SK-N-SH treated with all-trans-retinoic acid at 6 μM for 48 hours (cell line): ENCODE measurements at regions not wholly inside any gene's neighbourhood (a gene's known extent, or its start where the extent isn't known, plus 50 kb on each side); places are given as distances from the start of the nearest gene placed in this dataset.
A peak's percentile ranks its signal among the peaks of the same experiment; 100 is the strongest.

Experiments
- ATAC-seq: fragments of 200-7000 bp; cut with Tn5 transposase; 3 replicates; pipeline ENCODE4 v1.9.1; 2020; ENCODE audit warnings: mild to moderate bottlenecking, moderate library complexity
- ARNTL ChIP-seq: fragments of 450-650 bp; formaldehyde crosslinking; IDR thresholded peaks from 2 replicates; pipeline ENCODE4 v1.5.0; 2020; ENCODE audit warnings: low read depth, mild to moderate bottlenecking, moderate library complexity, borderline replicate concordance
- BACH2 ChIP-seq: fragments of 250-450 bp; sonication (Bioruptor Pico); IDR thresholded peaks from 2 replicates; pipeline ENCODE4 v1.9.0; 2021; ENCODE audit warnings: mild to moderate bottlenecking, borderline replicate concordance
- CSDC2 ChIP-seq: fragments of 250-450 bp; sonication (Bioruptor Pico); IDR thresholded peaks from 2 replicates; pipeline ENCODE4 v1.5.0; 2020; ENCODE audit warnings: mild to moderate bottlenecking, moderate library complexity
- ESRRG ChIP-seq: fragments of 250-450 bp; sonication (Bioruptor Pico); IDR thresholded peaks from 2 replicates; pipeline ENCODE4 v1.6.1; 2021; ENCODE audit warnings: mild to moderate bottlenecking
- GLIS3 ChIP-seq: fragments of 250-450 bp; sonication (Bioruptor Pico); IDR thresholded peaks from 2 replicates; pipeline ENCODE4 v1.5.0; 2020; ENCODE audit warnings: mild to moderate bottlenecking, moderate library complexity
- ISL1 ChIP-seq: fragments of 250-450 bp; sonication (Bioruptor Pico); IDR thresholded peaks from 2 replicates; pipeline ENCODE4 v2.1.2; 2022; ENCODE audit warnings: mild to moderate bottlenecking, moderate library complexity
- OSR1 ChIP-seq: fragments of 250-450 bp; sonication (Bioruptor Pico); IDR thresholded peaks from 2 replicates; pipeline ENCODE4 v1.8.0; 2022; ENCODE audit warnings: moderate library complexity, mild to moderate bottlenecking, inconsistent platforms
- PPARA ChIP-seq: fragments of 250-450 bp; sonication (Bioruptor Pico); IDR thresholded peaks from 2 replicates; pipeline ENCODE4 v1.5.0; 2020; ENCODE audit warnings: mild to moderate bottlenecking, borderline replicate concordance
- RARB ChIP-seq: fragments of 250-450 bp; sonication (Bioruptor Pico); IDR thresholded peaks from 2 replicates; pipeline ENCODE4 v1.8.0; 2021; ENCODE audit warnings: mild to moderate bottlenecking, moderate library complexity
- SNAI2 ChIP-seq: fragments of 250-450 bp; sonication (Bioruptor Pico); IDR thresholded peaks from 2 replicates; pipeline ENCODE4 v1.5.0; 2020; ENCODE audit warnings: mild to moderate bottlenecking, moderate library complexity
- TCF4 ChIP-seq: fragments of 250-450 bp; sonication (Bioruptor Pico); IDR thresholded peaks from 2 replicates; pipeline ENCODE4 v1.8.0; 2021; ENCODE audit warnings: mild to moderate bottlenecking, moderate library complexity, borderline replicate concordance
- TOX ChIP-seq: fragments of 250-450 bp; sonication (Bioruptor Pico); IDR thresholded peaks from 2 replicates; pipeline ENCODE4 v1.8.0; 2021; ENCODE audit warnings: mild to moderate bottlenecking, moderate library complexity, borderline replicate concordance
- ZC3H10 ChIP-seq: fragments of 250-450 bp; sonication (Bioruptor Pico); IDR thresholded peaks from 2 replicates; pipeline ENCODE4 v1.5.1; 2021; ENCODE audit warnings: mild to moderate bottlenecking, moderate library complexity
- ZFP3 ChIP-seq: fragments of 250-450 bp; sonication (Bioruptor Pico); IDR thresholded peaks from 2 replicates; pipeline ENCODE4 v1.5.0; 2020; ENCODE audit warnings: mild to moderate bottlenecking, moderate library complexity
- ZFP30 ChIP-seq: fragments of 450-650 bp; formaldehyde crosslinking; IDR thresholded peaks from 2 replicates; pipeline ENCODE4 v1.5.0; 2022; ENCODE audit warnings: mild to moderate bottlenecking, moderate library complexity
- ZNF565 ChIP-seq: fragments of 450-650 bp; formaldehyde crosslinking; conservative IDR thresholded peaks from 2 replicates; pipeline ENCODE4 v1.5.0; 2020; ENCODE audit warnings: low read depth, mild to moderate bottlenecking, moderate library complexity
- ZNF70 ChIP-seq: fragments of 450-650 bp; formaldehyde crosslinking; IDR thresholded peaks from 2 replicates; pipeline ENCODE4 v1.5.0; 2020; ENCODE audit warnings: mild to moderate bottlenecking, moderate library complexity
- ZNF8 ChIP-seq: fragments of 450-650 bp; formaldehyde crosslinking; IDR thresholded peaks from 2 replicates; pipeline ENCODE4 v1.5.0; 2020; ENCODE audit warnings: mild to moderate bottlenecking, moderate library complexity
- TF ChIP-seq, protein P1 (sequence below): fragments of 250-450 bp; sonication (Bioruptor Pico); IDR thresholded peaks from 2 replicates; pipeline ENCODE4 v1.8.0; 2020; ENCODE audit warnings: mild to moderate bottlenecking, moderate library complexity, borderline replicate concordance
- TF ChIP-seq, protein P2 (sequence below): fragments of 250-450 bp; sonication (Bioruptor Pico); IDR thresholded peaks from 2 replicates; pipeline ENCODE4 v1.5.1; 2021; ENCODE audit warnings: mild to moderate bottlenecking, moderate library complexity
- TF ChIP-seq, protein P3 (sequence below): fragments of 250-450 bp; sonication (Bioruptor Pico); IDR thresholded peaks from 2 replicates; pipeline ENCODE4 v1.8.0; 2021; ENCODE audit warnings: low read depth, mild to moderate bottlenecking, moderate library complexity, borderline replicate concordance
- TF ChIP-seq, protein P4 (sequence below): fragments of 250-450 bp; sonication (Bioruptor Pico); IDR thresholded peaks from 2 replicates; pipeline ENCODE4 v1.5.1; 2020; ENCODE audit warnings: low read depth, mild to moderate bottlenecking, moderate library complexity
- TF ChIP-seq, protein P5 (sequence below): fragments of 250-450 bp; sonication (Bioruptor Pico); IDR thresholded peaks from 2 replicates; pipeline ENCODE4 v1.5.0; 2020; ENCODE audit warnings: mild to moderate bottlenecking, moderate library complexity

DNA sequence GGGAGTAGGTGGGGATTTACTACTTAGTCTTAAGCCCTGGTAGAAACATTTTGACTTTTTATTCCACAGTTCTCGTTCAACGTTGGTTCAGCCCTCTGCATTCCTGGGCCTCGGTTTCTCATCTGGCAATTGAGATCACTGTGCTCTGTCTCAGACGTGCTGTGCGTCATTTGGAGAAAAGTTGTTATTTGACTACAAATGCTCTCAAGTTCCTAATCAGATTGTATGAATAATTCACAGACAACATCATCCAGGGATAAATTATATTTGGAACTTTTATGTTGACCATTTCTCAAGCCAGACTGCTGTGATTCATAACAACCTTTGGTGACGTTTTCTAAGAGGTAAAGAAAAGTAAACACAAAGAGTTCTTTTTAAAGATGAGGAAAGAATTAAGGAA is 69.2 kb downstream of the BLID start:
- no peak for TF ChIP-seq GLIS3
- TF ChIP-seq SNAI2, result 0 out of 2 replicates have a peak, but pooled peaks have one; percentile 10
- TF ChIP-seq, protein P1, sequence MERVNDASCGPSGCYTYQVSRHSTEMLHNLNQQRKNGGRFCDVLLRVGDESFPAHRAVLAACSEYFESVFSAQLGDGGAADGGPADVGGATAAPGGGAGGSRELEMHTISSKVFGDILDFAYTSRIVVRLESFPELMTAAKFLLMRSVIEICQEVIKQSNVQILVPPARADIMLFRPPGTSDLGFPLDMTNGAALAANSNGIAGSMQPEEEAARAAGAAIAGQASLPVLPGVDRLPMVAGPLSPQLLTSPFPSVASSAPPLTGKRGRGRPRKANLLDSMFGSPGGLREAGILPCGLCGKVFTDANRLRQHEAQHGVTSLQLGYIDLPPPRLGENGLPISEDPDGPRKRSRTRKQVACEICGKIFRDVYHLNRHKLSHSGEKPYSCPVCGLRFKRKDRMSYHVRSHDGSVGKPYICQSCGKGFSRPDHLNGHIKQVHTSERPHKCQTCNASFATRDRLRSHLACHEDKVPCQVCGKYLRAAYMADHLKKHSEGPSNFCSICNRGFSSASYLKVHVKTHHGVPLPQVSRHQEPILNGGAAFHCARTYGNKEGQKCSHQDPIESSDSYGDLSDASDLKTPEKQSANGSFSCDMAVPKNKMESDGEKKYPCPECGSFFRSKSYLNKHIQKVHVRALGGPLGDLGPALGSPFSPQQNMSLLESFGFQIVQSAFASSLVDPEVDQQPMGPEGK, result no peak
- TF ChIP-seq, protein P2, sequence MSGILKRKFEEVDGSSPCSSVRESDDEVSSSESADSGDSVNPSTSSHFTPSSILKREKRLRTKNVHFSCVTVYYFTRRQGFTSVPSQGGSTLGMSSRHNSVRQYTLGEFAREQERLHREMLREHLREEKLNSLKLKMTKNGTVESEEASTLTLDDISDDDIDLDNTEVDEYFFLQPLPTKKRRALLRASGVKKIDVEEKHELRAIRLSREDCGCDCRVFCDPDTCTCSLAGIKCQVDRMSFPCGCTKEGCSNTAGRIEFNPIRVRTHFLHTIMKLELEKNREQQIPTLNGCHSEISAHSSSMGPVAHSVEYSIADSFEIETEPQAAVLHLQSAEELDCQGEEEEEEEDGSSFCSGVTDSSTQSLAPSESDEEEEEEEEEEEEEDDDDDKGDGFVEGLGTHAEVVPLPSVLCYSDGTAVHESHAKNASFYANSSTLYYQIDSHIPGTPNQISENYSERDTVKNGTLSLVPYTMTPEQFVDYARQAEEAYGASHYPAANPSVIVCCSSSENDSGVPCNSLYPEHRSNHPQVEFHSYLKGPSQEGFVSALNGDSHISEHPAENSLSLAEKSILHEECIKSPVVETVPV (CRISPR knock-in tag), result no peak
- TF ChIP-seq, protein P3, sequence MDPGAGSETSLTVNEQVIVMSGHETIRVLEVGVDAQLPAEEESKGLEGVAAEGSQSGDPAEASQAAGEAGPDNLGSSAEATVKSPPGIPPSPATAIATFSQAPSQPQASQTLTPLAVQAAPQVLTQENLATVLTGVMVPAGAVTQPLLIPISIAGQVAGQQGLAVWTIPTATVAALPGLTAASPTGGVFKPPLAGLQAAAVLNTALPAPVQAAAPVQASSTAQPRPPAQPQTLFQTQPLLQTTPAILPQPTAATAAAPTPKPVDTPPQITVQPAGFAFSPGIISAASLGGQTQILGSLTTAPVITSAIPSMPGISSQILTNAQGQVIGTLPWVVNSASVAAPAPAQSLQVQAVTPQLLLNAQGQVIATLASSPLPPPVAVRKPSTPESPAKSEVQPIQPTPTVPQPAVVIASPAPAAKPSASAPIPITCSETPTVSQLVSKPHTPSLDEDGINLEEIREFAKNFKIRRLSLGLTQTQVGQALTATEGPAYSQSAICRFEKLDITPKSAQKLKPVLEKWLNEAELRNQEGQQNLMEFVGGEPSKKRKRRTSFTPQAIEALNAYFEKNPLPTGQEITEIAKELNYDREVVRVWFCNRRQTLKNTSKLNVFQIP (CRISPR knock-in tag), result no peak
- TF ChIP-seq TOX (CRISPR knock-in tag), result no peak
- TF ChIP-seq OSR1, result no peak
- TF ChIP-seq ESRRG, result no peak
- TF ChIP-seq ZNF8 (CRISPR knock-in tag), result no peak
- peak; percentile 72 for TF ChIP-seq ISL1 (CRISPR knock-in tag)
- no peak for TF ChIP-seq RARB
- TF ChIP-seq, protein P4, sequence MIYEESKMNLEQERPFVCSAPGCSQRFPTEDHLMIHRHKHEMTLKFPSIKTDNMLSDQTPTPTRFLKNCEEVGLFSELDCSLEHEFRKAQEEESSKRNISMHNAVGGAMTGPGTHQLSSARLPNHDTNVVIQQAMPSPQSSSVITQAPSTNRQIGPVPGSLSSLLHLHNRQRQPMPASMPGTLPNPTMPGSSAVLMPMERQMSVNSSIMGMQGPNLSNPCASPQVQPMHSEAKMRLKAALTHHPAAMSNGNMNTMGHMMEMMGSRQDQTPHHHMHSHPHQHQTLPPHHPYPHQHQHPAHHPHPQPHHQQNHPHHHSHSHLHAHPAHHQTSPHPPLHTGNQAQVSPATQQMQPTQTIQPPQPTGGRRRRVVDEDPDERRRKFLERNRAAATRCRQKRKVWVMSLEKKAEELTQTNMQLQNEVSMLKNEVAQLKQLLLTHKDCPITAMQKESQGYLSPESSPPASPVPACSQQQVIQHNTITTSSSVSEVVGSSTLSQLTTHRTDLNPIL (CRISPR knock-in tag), result 0 out of 2 replicates have a peak, but pooled peaks have one; percentile 57
- TF ChIP-seq ZNF565, result no peak
- TF ChIP-seq ZFP3 (CRISPR knock-in tag), result 0 out of 2 replicates have a peak, but pooled peaks have one; percentile 22
- TF ChIP-seq ZNF70 (CRISPR knock-in tag), result no peak
- TF ChIP-seq, protein P5, sequence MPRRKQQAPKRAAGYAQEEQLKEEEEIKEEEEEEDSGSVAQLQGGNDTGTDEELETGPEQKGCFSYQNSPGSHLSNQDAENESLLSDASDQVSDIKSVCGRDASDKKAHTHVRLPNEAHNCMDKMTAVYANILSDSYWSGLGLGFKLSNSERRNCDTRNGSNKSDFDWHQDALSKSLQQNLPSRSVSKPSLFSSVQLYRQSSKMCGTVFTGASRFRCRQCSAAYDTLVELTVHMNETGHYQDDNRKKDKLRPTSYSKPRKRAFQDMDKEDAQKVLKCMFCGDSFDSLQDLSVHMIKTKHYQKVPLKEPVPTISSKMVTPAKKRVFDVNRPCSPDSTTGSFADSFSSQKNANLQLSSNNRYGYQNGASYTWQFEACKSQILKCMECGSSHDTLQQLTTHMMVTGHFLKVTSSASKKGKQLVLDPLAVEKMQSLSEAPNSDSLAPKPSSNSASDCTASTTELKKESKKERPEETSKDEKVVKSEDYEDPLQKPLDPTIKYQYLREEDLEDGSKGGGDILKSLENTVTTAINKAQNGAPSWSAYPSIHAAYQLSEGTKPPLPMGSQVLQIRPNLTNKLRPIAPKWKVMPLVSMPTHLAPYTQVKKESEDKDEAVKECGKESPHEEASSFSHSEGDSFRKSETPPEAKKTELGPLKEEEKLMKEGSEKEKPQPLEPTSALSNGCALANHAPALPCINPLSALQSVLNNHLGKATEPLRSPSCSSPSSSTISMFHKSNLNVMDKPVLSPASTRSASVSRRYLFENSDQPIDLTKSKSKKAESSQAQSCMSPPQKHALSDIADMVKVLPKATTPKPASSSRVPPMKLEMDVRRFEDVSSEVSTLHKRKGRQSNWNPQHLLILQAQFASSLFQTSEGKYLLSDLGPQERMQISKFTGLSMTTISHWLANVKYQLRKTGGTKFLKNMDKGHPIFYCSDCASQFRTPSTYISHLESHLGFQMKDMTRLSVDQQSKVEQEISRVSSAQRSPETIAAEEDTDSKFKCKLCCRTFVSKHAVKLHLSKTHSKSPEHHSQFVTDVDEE (CRISPR knock-in tag), result no peak
- TF ChIP-seq TCF4 (CRISPR knock-in tag), result no peak
- TF ChIP-seq PPARA (CRISPR knock-in tag), result no peak
- no peak for TF ChIP-seq BACH2 (CRISPR knock-in tag)
- TF ChIP-seq ARNTL (CRISPR knock-in tag), result no peak
- no peak for TF ChIP-seq ZFP30
- TF ChIP-seq ZC3H10 (CRISPR knock-in tag), result no peak
- no peak for TF ChIP-seq CSDC2 (CRISPR knock-in tag)
- ATAC-seq, result peak; percentile 39

DNA sequence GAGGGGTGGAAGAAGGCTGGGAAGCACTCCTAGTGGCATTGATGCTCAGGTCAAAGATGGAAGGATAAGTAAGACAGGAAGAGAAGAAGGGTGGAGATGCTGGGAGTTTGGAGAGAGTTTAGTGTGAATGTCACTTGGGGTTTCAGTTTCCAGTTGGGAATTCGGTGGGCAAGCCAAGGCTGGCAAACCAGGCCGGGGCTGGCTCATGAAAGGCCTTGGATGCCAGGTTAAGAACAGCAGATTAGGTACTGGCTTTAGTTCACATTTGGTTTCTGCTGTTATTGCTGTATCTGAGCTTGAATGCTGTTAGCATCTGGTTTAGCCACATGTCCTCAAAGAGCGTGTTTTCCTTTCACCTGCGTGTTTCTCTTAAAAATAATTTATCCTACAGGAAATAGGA is 69.6 kb downstream of the BLID start:
- ATAC-seq, result no peak

More for the DNA sequence above, 69.6 kb downstream of the BLID start:
- TF ChIP-seq PPARA (CRISPR knock-in tag) (no peak), OSR1 (no peak), TOX (CRISPR knock-in tag) (no peak), ZNF565 (no peak), CSDC2 (CRISPR knock-in tag) (no peak), TCF4 (CRISPR knock-in tag) (no peak), ISL1 (CRISPR knock-in tag) (no peak), ZC3H10 (CRISPR knock-in tag) (no peak), RARB (no peak), ZFP30 (no peak)
- TF ChIP-seq, protein P5 (CRISPR knock-in tag), result no peak
